ENCODE measurements at regions not wholly inside any gene's neighbourhood (a gene's known extent, or its start where the extent isn't known, plus 50 kb on each side); places are given as distances from the start of the nearest gene placed in this dataset.

GRCh38 chr20:10770753-10771152, 97.0 kb upstream of the JAG1 start:
- Histone ChIP-seq H3K9me3 (replicated peaks) (no peaks in the 10 kb centered on the region), H3K4me3 (no peak overlapping the region), H3K27me3 (ENCODE audit: low read depth) (no peaks in the 10 kb centered on the region), H3K27ac (replicated peaks) (no peak overlapping the region), H3K36me3 (no peaks in the 10 kb centered on the region), H3K4me1 (no peaks in the 10 kb centered on the region)
- intact Hi-C loops (cut with micrococcal nuclease): no loop called here
- no peak for DNase-seq
- no peak for TF ChIP-seq CTCF (IDR thresholded peaks at IDR 0.05; ENCODE audit: borderline replicate concordance)

- intact Hi-C loops (cut with micrococcal nuclease): no loop called here
- Histone ChIP-seq H3K27me3 (ENCODE audit: low read depth) (no peaks in the 10 kb centered on the region), H3K9me3 (replicated peaks) (no peaks in the 10 kb centered on the region), H3K27ac (replicated peaks) (no peak overlapping the region), H3K36me3 (no peaks in the 10 kb centered on the region), H3K4me1 (no peaks in the 10 kb centered on the region), H3K4me3 (no peak overlapping the region)
- DNase-seq: no peak
- TF ChIP-seq CTCF (IDR thresholded peaks at IDR 0.05; ENCODE audit: borderline replicate concordance): no peak
Observed at GRCh38 chr20:10771435-10772140, 97.8 kb upstream of the JAG1 start.

GRCh38 chr20:10774357-10774943, 100.7 kb upstream of the JAG1 start:
- peak overlapping the region; percentile 47 for H3K27ac ChIP-seq (replicated peaks)
- intact Hi-C loops (cut with micrococcal nuclease): no loop called here
- no peaks in the 10 kb centered on the region for H3K36me3 ChIP-seq
- H3K4me1 ChIP-seq: no peaks in the 10 kb centered on the region
- no peaks in the 10 kb centered on the region for H3K9me3 ChIP-seq (replicated peaks)
- H3K27me3 ChIP-seq (ENCODE audit: low read depth): no peaks in the 10 kb centered on the region
- TF ChIP-seq CTCF (IDR thresholded peaks at IDR 0.05; ENCODE audit: borderline replicate concordance): no peak
- DNase-seq: no peak
- H3K4me3 ChIP-seq: no peak overlapping the region

GRCh38 chr20:10777710-10778109, 103.9 kb upstream of the JAG1 start:
- intact Hi-C loops (cut with micrococcal nuclease): no loop called here
- no peak for DNase-seq
- Histone ChIP-seq H3K27ac (replicated peaks) (no peak overlapping the region), H3K4me1 (no peaks in the 10 kb centered on the region), H3K36me3 (no peaks in the 10 kb centered on the region), H3K4me3 (no peak overlapping the region), H3K27me3 (ENCODE audit: low read depth) (no peaks in the 10 kb centered on the region), H3K9me3 (replicated peaks) (no peaks in the 10 kb centered on the region)
- TF ChIP-seq CTCF (IDR thresholded peaks at IDR 0.05; ENCODE audit: borderline replicate concordance): no peak

GRCh38 chr20:10779911-10780310, 106.1 kb upstream of the JAG1 start:
- no peaks in the 10 kb centered on the region for H3K9me3 ChIP-seq (replicated peaks)
- intact Hi-C loops (cut with micrococcal nuclease): no loop called here
- H3K36me3 ChIP-seq: no peaks in the 10 kb centered on the region
- H3K4me3 ChIP-seq: no peak overlapping the region
- no peak overlapping the region for H3K27ac ChIP-seq (replicated peaks)
- no peaks in the 10 kb centered on the region for H3K27me3 ChIP-seq (ENCODE audit: low read depth)
- peaks cover 10% of the 10 kb centered on the region for H3K4me1 ChIP-seq
- DNase-seq: no peak
- TF ChIP-seq CTCF (IDR thresholded peaks at IDR 0.05; ENCODE audit: borderline replicate concordance): no peak
